Frontal cortex (tissue), 3 donors: ENCODE measurements at regions not wholly inside any gene's neighbourhood (a gene's known extent, or its start where the extent isn't known, plus 50 kb on each side); places are given as distances from the start of the nearest gene placed in this dataset.
"Not testable (repeated sequence)": the region's sequence is repeated elsewhere in the genome, so short reads cannot be mapped to it uniquely, and the experiment has no call there.

Experiments used
- DNase-seq, 2 donors: peaks; one replicate each; pipeline ENCODE4 v3.0.0; 2012; ENCODE audit warnings: low spot score in 2 of 2
- FAIRE-seq: peaks from 2 replicates; lab custom pipeline; 2012; peaks lifted over from hg19 to GRCh38; lab: Jason Lieb, UNC
- donor health status: control.
- donor health status: control.
- donor health status: control.

GRCh38 chr16:29179401-29180205 lies 194.8 kb downstream of the LAT start:
- not testable (repeated sequence) for FAIRE-seq, DNase-seq

- not testable (repeated sequence) for DNase-seq, FAIRE-seq
These were observed 193.3 kb downstream of the LAT start for GRCh38 chr16:29177888-29178726.

GRCh38 chr16:29177203-29177887 lies 192.5 kb downstream of the LAT start:
- FAIRE-seq, DNase-seq: not testable (repeated sequence)

GRCh38 chr16:29176822-29177202 lies 192.0 kb downstream of the LAT start:
- FAIRE-seq: not testable (repeated sequence)

GRCh38 chr16:29176154-29176470 lies 191.3 kb downstream of the LAT start:
- not testable (repeated sequence) for FAIRE-seq, DNase-seq

More at GRCh38 chr16:29176822-29177202, 192.0 kb downstream of the LAT start:
- DNase-seq: not testable (repeated sequence)

GRCh38 chr16:29175411-29176153 lies 190.7 kb downstream of the LAT start:
- not testable (repeated sequence) for FAIRE-seq, DNase-seq

GRCh38 chr16:29173371-29174305 lies 188.8 kb downstream of the LAT start:
- DNase-seq, FAIRE-seq: not testable (repeated sequence)

- not testable (repeated sequence) for DNase-seq, FAIRE-seq
These were observed 187.4 kb downstream of the LAT start for GRCh38 chr16:29172098-29172724.

- DNase-seq, FAIRE-seq: not testable (repeated sequence)
These were observed 186.4 kb downstream of the LAT start for GRCh38 chr16:29171296-29171695.

GRCh38 chr16:29170393-29171119 lies 185.7 kb downstream of the LAT start:
- FAIRE-seq, DNase-seq: not testable (repeated sequence)

GRCh38 chr16:29169295-29169994 lies 184.6 kb downstream of the LAT start:
- FAIRE-seq, DNase-seq: not testable (repeated sequence)

- not testable (repeated sequence) for DNase-seq, FAIRE-seq
These were observed 183.8 kb downstream of the LAT start for GRCh38 chr16:29168515-29169259.

GRCh38 chr16:29164442-29165089 lies 179.7 kb downstream of the LAT start:
- not testable (repeated sequence) for DNase-seq, FAIRE-seq

GRCh38 chr16:29160171-29160570 lies 175.3 kb downstream of the LAT start:
- not testable (repeated sequence) for DNase-seq, FAIRE-seq

- FAIRE-seq, DNase-seq: not testable (repeated sequence)
These were observed 174.8 kb downstream of the LAT start for GRCh38 chr16:29159603-29160002.
